ENCODE measurements at regions not wholly inside any gene's neighbourhood (a gene's known extent, or its start where the extent isn't known, plus 50 kb on each side); places are given as distances from the start of the nearest gene placed in this dataset.

DNA sequence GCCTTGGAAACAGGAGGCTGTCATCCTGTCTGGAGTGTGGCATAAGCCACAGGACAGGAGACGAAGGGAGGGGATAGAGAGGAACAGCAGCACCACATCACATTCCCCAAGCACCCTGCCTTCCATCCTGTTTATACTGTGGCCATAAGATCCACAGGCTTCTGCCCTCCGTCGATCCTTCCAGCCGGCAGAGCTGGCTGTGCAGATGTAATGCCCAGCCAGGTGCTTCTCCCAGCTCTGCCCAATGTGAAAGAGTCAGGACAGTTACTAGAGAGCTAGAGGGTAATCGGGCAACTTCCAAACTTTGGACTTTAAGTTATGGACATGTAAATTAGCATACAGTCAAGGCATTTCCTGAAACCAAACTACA, 368.4 kb downstream of the SOX9 start:
- TF ChIP-seq, protein P1, sequence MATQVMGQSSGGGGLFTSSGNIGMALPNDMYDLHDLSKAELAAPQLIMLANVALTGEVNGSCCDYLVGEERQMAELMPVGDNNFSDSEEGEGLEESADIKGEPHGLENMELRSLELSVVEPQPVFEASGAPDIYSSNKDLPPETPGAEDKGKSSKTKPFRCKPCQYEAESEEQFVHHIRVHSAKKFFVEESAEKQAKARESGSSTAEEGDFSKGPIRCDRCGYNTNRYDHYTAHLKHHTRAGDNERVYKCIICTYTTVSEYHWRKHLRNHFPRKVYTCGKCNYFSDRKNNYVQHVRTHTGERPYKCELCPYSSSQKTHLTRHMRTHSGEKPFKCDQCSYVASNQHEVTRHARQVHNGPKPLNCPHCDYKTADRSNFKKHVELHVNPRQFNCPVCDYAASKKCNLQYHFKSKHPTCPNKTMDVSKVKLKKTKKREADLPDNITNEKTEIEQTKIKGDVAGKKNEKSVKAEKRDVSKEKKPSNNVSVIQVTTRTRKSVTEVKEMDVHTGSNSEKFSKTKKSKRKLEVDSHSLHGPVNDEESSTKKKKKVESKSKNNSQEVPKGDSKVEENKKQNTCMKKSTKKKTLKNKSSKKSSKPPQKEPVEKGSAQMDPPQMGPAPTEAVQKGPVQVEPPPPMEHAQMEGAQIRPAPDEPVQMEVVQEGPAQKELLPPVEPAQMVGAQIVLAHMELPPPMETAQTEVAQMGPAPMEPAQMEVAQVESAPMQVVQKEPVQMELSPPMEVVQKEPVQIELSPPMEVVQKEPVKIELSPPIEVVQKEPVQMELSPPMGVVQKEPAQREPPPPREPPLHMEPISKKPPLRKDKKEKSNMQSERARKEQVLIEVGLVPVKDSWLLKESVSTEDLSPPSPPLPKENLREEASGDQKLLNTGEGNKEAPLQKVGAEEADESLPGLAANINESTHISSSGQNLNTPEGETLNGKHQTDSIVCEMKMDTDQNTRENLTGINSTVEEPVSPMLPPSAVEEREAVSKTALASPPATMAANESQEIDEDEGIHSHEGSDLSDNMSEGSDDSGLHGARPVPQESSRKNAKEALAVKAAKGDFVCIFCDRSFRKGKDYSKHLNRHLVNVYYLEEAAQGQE (IDR thresholded peaks at IDR 0.05; ENCODE audit: insufficient read depth in 1 of 2, low read depth in 2 of 2, low read length in 2 of 2): no peak
- TF ChIP-seq POLR2AphosphoS5 (IDR thresholded peaks at IDR 0.05; ENCODE audit: low read depth, low read length): no peak
- no peak for TF ChIP-seq TAF1 (IDR thresholded peaks at IDR 0.05; ENCODE audit: borderline replicate concordance, insufficient read depth, low read length)

Measured in PFSK-1 (cell line).